DND-41 (cell line): ENCODE measurements at regions not wholly inside any gene's neighbourhood (a gene's known extent, or its start where the extent isn't known, plus 50 kb on each side); places are given as distances from the start of the nearest gene placed in this dataset.

ENCODE experiments used
- CTCF ChIP-seq: IDR thresholded peaks from 2 replicates; pipeline ENCODE4 v1.5.1; 2012; ENCODE audit warnings: borderline replicate concordance, low read length, moderate library complexity, mild to moderate bottlenecking; ENCODE audit not compliant: poor library complexity, severe bottlenecking; ENCODE audit errors: extremely low read depth
- EZH2 ChIP-seq: IDR thresholded peaks from 3 replicates; pipeline ENCODE4 v1.6.1; 2012; ENCODE audit warnings: borderline replicate concordance, low read depth, mild to moderate bottlenecking, moderate library complexity, low read length, inconsistent platforms; ENCODE audit not compliant: severe bottlenecking

GRCh38 chr22:49475253-49475652 is 352.4 kb downstream of the BRD1 start:
- no peak for TF ChIP-seq EZH2
- TF ChIP-seq CTCF, result no peak
